ENCODE measurements at regions not wholly inside any gene's neighbourhood (a gene's known extent, or its start where the extent isn't known, plus 50 kb on each side); places are given as distances from the start of the nearest gene placed in this dataset.

- TF ChIP-seq, protein P1, sequence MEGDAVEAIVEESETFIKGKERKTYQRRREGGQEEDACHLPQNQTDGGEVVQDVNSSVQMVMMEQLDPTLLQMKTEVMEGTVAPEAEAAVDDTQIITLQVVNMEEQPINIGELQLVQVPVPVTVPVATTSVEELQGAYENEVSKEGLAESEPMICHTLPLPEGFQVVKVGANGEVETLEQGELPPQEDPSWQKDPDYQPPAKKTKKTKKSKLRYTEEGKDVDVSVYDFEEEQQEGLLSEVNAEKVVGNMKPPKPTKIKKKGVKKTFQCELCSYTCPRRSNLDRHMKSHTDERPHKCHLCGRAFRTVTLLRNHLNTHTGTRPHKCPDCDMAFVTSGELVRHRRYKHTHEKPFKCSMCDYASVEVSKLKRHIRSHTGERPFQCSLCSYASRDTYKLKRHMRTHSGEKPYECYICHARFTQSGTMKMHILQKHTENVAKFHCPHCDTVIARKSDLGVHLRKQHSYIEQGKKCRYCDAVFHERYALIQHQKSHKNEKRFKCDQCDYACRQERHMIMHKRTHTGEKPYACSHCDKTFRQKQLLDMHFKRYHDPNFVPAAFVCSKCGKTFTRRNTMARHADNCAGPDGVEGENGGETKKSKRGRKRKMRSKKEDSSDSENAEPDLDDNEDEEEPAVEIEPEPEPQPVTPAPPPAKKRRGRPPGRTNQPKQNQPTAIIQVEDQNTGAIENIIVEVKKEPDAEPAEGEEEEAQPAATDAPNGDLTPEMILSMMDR (IDR thresholded peaks at IDR 0.05; ENCODE audit: extremely low read depth in 1 of 2, insufficient read depth in 1 of 2, low read depth in 1 of 2, low read length in 2 of 2) = no peak
- TF ChIP-seq EZH2 (IDR thresholded peaks at IDR 0.05; ENCODE audit: borderline replicate concordance, low read depth, low read length, severe bottlenecking) = no peak
- no peak for TF ChIP-seq POLR2A (IDR thresholded peaks at IDR 0.05; ENCODE audit: low read depth, low read length)
- TF ChIP-seq POLR2AphosphoS5 (IDR thresholded peaks at IDR 0.05; ENCODE audit: insufficient read depth, low read depth, low read length) = no peak
- no peak for TF ChIP-seq MYC (IDR thresholded peaks at IDR 0.05; ENCODE audit: low read depth, low read length)
- no peak for TF ChIP-seq GATA2 (IDR thresholded peaks at IDR 0.05; ENCODE audit: insufficient read depth, insufficient read length, low read depth, low read length)
- TF ChIP-seq, protein P2, sequence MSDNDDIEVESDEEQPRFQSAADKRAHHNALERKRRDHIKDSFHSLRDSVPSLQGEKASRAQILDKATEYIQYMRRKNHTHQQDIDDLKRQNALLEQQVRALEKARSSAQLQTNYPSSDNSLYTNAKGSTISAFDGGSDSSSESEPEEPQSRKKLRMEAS (IDR thresholded peaks at IDR 0.05; ENCODE audit: insufficient read depth, insufficient read length) = no peak
- TF ChIP-seq JUN (IDR thresholded peaks at IDR 0.05; ENCODE audit: borderline replicate concordance, insufficient read depth, insufficient read length, low read depth) = no peak
- TF ChIP-seq FOS (IDR thresholded peaks at IDR 0.05; ENCODE audit: borderline replicate concordance, insufficient read depth, low read length) = no peak
Observed at GRCh38 chr6:165970001-165970400, 197.7 kb downstream of the TBXT start.

Measured in endothelial cell of umbilical vein (primary cell).